T-helper 1 cell (primary cell): ENCODE measurements at regions not wholly inside any gene's neighbourhood (a gene's known extent, or its start where the extent isn't known, plus 50 kb on each side); places are given as distances from the start of the nearest gene placed in this dataset.

Experiments used
- DNase-seq, 5 donors: peaks; one replicate each; pipeline ENCODE4 v3.0.0-alpha.2; 2012 to 2020

- no peak for DNase-seq
Measured at GRCh38 chr5:7955476-7955875, 86.5 kb downstream of the MTRR start.

DNA sequence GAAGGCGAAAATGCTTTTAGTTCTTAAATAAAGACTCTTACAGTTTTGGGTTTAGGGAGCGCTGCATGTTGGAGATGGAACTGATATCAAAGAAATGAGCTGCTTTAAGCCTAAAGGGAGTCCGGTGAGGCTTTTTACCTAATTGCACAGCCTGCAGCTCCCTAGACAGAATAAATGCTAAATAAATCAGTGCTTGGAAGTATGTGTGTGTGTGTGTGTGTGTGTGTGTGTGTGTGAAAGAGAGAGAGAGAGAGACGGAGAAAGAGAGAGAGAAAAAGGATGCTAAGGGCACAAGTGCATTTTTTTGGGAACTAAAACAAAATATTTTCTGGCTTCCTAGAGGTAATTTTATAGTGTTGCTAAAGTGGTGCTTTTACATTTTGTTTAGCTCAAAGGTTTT lies 88.4 kb downstream of the MTRR start:
- DNase-seq, result no peak

- no peak for DNase-seq
Measured at GRCh38 chr5:7960142-7960541, 91.2 kb downstream of the MTRR start.

DNA sequence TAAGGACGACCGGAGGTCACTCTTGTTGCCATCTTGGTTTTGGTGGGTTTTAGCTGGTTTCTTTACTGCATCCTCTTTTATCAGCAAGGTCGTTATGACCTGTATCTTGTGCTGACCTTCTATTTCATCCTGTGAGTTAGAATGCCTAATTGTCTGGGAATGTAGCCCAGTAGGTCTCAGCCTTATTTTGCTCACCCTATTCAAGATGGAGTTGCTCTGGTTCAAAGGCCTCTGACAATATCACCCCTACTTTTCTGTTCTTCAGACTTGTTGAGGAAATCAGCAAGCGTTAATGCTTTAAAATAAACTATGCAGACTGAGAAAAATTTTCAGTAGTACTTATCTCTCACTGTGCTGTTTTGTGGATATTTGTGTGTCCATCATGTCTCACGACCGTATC lies 92.6 kb downstream of the MTRR start:
- DNase-seq, result no peak

DNA sequence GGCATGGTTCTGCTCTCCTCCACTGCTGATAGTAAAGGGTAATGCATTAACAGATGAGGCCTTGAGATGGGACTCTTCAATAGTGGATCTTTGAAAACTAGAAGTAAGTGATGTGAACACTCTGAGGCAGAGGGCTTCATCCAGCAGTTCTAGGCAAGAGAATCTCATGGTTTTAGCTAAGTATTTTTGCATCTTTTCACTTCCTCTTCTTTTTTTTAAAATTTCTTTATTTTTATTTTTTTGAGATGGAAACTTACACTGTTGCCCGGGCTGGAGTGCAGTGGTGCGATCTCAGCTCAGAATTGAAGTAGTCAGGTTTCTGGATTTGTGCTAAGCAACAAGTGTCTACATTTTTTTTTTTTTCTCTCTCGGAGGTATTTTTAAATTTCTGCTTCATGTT lies 101.9 kb downstream of the MTRR start:
- DNase-seq, result no peak

DNA sequence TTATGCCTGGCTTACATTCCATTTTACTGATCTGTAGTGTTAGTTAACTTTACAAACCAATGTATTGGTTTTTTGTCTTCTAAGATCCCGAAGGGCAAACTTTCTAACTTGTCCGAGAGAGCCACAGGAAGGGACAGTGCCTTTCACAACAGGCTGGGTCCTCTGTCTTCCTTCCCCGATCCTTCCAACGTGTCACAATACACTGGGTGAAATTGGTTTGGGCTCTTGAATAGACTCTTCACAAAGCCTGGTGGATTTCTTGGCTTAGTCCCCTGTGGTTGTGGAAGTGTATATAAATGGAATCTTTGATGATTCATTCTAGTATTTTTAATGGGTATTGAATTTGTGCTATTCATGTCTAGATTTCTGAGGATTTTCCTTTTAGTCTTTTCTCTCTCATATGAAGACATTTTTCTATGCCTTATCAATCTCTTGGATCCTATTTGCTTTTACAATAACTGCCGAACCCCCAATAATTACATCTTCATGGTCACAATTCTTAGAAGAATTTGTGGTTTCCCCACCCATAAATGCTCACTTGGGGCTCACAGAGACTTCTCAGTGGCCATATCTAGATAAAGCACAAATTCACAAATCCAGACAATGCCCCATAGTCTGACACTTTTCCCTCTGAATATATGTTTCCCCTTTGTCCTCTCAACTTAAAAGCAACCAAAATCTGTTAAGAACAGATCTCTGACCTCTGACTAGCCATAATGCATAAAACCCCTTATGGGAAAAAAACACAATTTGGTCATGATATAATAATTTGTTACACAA lies 107.7 kb downstream of the MTRR start:
- DNase-seq, result no peak

- no peak for DNase-seq
Measured at GRCh38 chr5:7978114-7978513, 109.2 kb downstream of the MTRR start.

- no peak for DNase-seq
Measured at GRCh38 chr5:7978991-7979390, 110.0 kb downstream of the MTRR start.

DNA sequence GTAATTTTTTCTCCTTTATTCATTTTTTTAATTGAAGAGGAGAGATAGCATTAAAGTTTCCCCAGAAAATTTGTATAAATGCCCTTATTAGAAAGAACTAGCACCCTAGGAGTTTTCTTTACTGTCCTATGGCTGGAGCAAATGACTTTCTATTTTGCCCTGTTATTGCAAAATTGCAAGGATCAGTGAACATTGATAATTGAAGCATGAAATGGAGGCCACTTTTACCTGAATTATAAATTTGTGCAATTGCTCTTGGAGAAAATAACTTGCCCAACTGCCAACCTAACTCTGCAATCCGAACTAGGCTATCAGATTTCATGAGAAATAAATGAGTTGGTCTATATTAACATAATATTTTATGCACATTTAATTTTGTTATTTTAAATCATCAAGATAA lies 111.9 kb downstream of the MTRR start:
- no peak for DNase-seq

GRCh38 chr5:7983433-7983832 lies 114.5 kb downstream of the MTRR start:
- DNase-seq, result no peak

- DNase-seq, result no peak
Measured at GRCh38 chr5:7991125-7991821, 122.3 kb downstream of the MTRR start.

DNA sequence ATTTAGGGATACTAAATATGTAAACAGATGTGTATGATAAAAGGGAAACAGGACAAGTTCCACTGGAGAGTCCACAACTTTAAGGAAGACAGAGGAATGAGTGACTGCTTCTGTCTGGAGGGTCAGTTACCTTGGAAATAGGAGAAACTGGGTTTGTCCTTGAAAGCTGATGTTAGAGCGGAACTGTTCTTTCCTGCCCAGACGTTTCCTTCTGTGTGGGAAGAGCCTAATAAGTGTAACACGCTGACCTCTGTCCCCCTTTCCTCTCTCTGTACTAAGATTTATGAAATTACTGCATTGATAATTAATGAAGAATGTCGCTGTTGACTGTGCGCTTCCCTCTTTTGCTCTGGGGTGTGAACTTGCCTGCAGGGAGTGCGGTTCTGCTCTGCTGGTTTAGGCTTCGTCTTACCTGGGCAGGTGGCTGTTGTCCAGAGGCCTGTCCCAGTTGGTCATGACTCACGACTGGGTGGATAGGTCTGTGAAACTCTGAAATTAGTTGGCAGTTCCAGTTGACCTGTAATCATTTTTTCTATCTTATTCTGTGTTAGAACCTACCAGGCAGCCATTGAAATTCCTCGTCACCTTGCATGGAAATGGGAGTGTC lies 126.8 kb downstream of the MTRR start:
- no peak for DNase-seq

GRCh38 chr5:8005416-8005815 lies 136.5 kb downstream of the MTRR start:
- no peak for DNase-seq

DNA sequence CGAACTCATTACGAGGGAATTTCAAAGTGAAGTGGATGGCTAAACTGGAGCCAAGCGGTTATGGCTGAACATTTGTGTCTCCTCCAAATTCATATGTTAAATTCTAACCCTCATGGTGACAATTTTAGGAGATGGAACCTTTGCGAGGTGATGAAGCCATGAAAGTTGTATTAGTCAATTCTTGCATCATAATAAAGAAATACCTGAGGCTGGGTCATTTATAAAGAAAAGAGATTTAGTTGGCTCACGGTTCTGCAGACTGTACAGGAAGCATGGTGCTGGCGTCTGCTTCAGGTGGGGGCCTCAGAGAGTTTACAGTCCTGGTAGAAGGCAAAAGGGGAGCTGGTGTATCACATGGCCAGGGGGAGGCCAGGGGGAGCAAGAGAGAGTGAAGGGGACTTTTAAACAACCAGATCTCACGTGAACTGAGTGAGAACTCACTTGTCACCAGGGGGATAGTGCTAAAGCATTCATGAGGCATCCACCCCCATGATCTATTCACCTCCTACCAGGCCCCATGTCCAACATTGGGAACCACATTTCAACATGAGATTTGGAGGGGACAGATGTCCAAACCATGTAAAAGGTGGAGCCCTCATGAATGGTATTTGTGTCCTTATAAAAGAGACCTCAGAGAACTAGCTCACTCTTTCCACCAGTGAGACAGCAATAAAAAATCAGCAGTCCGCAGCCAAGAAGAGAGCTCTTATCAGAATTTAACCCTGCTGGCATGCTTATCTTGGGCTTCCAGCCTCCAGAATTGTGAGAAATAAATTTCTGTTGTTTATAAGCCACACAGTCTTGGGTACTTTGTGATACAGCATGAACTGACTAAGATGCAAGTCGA lies 143.4 kb downstream of the MTRR start:
- no peak for DNase-seq

DNA sequence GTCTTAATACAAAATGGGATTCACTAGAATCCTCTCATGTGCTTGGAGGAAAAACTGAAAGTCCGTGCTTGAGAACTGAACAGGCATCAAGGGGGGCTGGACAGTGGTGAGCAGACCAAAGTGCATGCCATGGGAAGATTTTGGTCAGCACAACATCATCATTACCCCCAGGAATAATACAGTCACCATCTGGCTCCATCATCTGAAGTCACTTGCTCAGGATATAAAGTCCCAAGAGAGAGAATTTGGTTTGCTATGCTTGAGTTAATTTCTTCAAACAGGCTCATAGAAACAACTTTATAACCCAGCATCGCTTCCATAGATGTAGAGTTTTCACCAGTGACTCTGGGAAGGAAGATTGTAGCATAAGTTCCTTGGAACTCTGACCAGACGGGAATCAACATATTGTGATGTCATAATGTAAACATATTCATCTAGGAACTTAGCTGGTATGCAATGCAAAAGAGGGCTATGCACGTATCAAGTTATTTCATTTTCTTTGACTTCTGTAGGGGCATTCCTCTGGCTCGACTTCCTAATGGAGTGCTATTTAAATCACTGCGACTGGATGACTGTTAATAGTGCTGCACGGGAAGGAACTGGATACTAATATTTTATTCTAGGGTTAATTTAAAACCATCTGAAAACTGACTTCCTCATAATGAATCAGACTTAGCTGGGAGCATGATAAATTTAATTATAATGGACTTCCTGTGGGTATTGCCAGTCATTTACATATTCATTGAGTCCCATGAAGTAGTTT lies 145.2 kb downstream of the MTRR start:
- DNase-seq, result no peak

GRCh38 chr5:8019719-8020218 lies 150.8 kb downstream of the MTRR start:
- no peak for DNase-seq

GRCh38 chr5:8020861-8021514 lies 152.0 kb downstream of the MTRR start:
- DNase-seq, result no peak

DNA sequence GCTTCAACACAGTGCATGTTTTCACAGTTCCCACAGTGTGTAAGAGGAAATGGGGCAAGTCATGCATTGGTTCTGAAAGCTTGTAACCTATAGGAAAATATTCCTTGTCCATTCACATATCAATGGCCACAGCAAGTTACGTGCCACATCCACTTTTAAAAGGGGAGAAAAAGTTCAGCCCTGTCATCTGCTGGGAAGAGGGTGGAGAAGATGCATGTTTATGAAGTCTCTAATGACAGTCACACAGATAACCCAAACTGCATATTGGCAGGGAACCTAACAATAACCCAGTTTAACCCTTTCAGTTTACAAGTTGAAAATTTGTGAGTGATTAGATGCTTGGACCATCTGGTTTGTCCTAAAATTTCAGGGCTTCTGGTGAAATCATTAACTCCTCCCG lies 159.3 kb downstream of the MTRR start:
- DNase-seq, result no peak

GRCh38 chr5:8033261-8033660 lies 164.3 kb downstream of the MTRR start:
- no peak for DNase-seq

GRCh38 chr5:8034852-8035251 lies 165.9 kb downstream of the MTRR start:
- no peak for DNase-seq

GRCh38 chr5:8048920-8049319 lies 180.0 kb downstream of the MTRR start:
- DNase-seq, result no peak
